SK-N-SH (cell line): ENCODE measurements at regions not wholly inside any gene's neighbourhood (a gene's known extent, or its start where the extent isn't known, plus 50 kb on each side); places are given as distances from the start of the nearest gene placed in this dataset.

Experiments used
- CTCF ChIP-seq: fragments of 200-600 bp; sonication (generic); IDR thresholded peaks from 2 replicates; pipeline ENCODE4 v1.6.1; 2017; ENCODE audit warnings: antibody characterized with exemption, mild to moderate bottlenecking, moderate library complexity
- ELF1 ChIP-seq: IDR thresholded peaks from 2 replicates; pipeline ENCODE4 v1.4.0; 2012
- EZH2phosphoT487 ChIP-seq: fragments of 200-600 bp; sonication (generic); IDR thresholded peaks from 2 replicates; pipeline ENCODE4 v1.6.1; 2017; ENCODE audit warnings: low read depth, mixed run types, mild to moderate bottlenecking, antibody characterized with exemption, moderate library complexity, borderline replicate concordance
- FOSL2 ChIP-seq: IDR thresholded peaks from 2 replicates; pipeline ENCODE4 v1.4.0; 2012; ENCODE audit warnings: low read depth, mild to moderate bottlenecking, moderate library complexity, borderline replicate concordance
- GABPA ChIP-seq: IDR thresholded peaks from 2 replicates; pipeline ENCODE4 v1.4.0; 2012; ENCODE audit warnings: low read depth, mild to moderate bottlenecking
- MAX ChIP-seq: IDR thresholded peaks from 2 replicates; pipeline ENCODE4 v1.4.0; 2012; ENCODE audit warnings: low read depth
- POLR2AphosphoS5 ChIP-seq: IDR thresholded peaks from 2 replicates; pipeline ENCODE4 v1.6.1; 2012; ENCODE audit warnings: low read depth, low read length
- RAD21 ChIP-seq: IDR thresholded peaks from 2 replicates; pipeline ENCODE4 v1.6.1; 2012; ENCODE audit warnings: mild to moderate bottlenecking, low read length
- REST ChIP-seq: IDR thresholded peaks from 2 replicates; pipeline ENCODE4 v1.6.1; 2012; ENCODE audit warnings: mild to moderate bottlenecking, low read depth, low read length, moderate library complexity
- TAF1 ChIP-seq: IDR thresholded peaks from 2 replicates; pipeline ENCODE4 v1.6.1; 2012; ENCODE audit warnings: low read depth, mild to moderate bottlenecking, low read length, moderate library complexity, borderline replicate concordance
- USF1 ChIP-seq: IDR thresholded peaks from 2 replicates; pipeline ENCODE4 v1.4.0; 2012; ENCODE audit warnings: low read depth, borderline replicate concordance

- TF ChIP-seq TAF1 (no peak), CTCF (no peak), EZH2phosphoT487 (no peak), REST (no peak), RAD21 (no peak), POLR2AphosphoS5 (no peak), MAX (no peak), GABPA (no peak), ELF1 (no peak), USF1 (no peak), FOSL2 (no peak)
Observed at GRCh38 chr6:88294702-88295101, 128.6 kb upstream of the CNR1 start.
